GM21576 (cell line): ENCODE measurements at regions not wholly inside any gene's neighbourhood (a gene's known extent, or its start where the extent isn't known, plus 50 kb on each side); places are given as distances from the start of the nearest gene placed in this dataset.

Experiments used
- ATAC-seq: cut with Tn5 transposase; IDR thresholded peaks from one replicate; pipeline ENCODE4 v1.9.1; 2021; ENCODE audit warnings: mild to moderate bottlenecking, moderate library complexity; ENCODE audit not compliant: unreplicated experiment

DNA sequence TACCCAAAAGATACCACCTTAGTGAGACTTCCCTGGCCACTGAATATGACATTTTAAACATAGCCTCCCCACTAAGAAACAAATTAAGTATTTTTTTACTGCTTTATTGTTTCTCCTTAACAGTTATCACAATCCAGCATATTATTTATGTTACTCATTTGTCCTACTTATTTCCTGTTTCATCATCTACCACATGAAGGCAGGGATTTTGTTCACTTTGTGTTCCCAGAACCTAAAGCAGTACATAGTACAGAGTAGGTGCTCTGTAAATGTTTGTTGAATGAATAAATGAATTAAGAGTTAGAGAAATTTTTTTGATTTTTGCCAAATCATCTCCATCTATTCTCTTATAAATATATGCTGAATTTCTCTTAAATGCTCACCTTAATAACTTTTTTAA is 318.4 kb upstream of the GIMD1 start:
- ATAC-seq = no peak

DNA sequence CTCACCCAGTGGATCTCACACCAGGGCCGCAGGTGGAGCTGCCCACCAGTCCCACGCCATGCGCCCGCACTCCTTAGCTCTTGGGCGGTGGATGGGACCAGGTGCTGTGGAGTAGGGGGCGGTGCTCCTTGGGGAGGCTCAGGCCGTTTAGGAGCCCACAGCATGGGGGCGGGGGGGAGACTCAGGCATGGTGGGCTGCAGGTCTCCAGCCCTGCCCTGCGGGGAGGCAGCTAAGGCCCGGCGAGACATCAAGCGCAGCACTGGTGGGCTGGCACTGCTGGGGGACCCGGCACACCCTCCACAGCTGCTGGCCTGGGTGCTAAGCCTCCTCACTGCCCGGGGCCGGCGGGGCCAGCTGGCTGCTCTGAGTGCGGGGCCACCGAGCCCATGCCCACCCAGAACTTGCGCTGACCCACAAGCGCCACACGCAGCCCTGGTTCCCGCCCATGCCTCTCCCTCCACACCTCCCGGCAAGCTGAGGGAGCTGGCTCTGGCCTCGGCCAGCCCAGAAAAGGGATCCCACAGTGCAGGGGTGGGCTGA is 312.9 kb upstream of the GIMD1 start:
- no peak for ATAC-seq

DNA sequence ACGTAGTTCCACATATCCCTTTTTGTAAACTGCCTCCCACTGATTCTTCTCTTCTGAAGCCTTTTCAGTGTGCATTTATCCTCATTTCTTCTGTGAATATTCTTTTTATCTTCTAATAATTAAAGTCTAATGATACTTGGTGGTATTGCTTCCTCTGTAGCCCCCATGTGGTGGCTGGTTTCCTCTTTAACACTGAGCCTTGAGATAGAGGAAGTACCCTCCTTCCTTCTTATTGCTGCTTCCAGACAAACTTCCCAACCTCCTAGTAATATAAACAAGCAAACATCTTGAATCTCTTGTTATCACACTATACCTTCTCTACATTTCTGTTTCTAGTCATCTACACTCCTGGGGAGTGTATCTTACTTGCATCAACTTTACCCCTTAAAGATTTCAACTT is 310.5 kb upstream of the GIMD1 start:
- ATAC-seq = no peak

DNA sequence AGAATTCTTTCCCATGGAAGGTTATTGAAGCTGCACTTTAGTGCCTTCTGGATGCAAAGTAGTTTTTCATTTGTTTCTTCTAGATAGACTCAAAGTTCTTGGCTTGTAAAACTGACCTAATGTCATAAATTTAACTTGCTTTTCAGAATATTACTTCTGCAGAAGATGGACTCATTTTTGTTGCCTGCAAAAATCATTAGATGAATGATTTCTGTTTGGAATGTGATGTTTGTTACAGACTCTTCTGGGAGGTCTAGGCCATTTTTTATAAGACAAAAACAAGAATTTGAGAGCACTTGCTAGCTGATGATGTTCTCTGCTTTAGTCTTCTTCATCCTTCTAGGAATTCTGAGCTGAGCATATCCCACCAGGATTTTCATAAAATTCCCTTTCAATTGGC is 308.6 kb upstream of the GIMD1 start:
- no peak for ATAC-seq

DNA sequence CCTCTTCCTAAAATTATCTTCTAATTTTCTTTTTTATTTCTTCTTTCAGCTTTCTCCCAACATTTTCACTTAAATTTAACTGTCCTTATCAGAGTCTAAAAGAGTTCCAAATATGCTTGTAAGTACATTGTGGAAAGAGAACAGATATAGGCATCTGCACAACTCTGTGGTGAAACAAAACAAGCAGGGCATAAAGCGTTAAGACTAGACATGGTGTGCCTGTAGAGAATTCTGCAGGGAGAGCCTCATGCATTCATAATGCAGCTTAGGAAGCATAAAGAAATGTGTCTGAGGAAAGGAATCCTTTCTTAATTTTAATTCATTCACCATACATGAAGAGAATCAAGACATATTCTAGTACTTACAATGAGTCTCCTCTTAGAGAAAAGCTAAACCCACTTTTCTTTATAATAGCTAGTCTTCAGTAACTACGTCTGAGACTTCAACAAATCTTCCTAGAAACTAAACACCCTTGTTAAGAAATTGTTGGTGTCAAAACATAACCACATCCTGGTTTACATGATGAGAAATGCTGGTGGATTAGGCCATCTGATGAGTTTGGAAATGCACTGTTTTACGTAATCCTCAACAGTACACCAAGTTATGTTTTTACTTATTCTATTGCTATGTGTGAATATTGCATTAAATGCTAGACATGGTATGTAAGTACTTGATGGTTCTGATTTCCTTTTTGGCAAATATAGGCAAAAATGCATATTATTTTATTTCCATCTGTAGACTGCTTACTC is 307.8 kb upstream of the GIMD1 start:
- no peak for ATAC-seq

DNA sequence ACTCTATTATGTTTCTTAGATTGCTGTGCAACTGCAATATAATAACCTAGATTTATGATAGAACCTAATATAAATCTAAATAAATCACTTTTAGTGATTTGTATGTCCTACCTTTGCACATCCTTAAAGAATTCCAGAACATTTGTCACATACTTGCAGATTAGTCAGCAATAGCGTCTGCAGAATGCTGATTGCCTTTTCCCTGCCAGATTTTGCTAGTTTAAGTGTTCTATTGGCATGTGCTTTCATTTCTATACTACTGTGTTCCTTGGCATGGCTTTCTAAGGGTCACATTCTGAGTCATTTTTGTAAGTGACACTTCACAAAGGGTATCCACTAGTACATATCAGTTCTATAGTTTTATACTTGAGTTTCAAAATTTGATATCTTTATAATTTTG is 303.1 kb upstream of the GIMD1 start:
- ATAC-seq = no peak

DNA sequence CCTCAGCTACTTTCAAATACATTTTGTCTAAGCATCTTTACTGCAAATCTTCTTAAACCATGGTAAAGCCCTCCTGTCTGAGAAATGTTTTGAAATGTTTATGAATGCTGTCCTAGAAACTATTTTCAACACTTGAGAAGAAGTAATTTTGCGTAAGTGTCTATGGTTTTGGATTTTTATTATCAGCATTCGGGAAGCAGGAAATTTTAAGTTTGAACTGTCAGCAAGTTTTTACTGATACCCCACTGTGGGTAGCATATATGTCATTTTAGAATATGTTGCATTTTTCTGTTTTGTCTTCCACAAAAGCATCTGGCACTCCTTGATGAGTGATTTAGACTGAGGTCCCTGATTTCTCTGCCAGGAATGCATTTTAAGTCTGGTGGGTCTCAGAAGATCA is 302.4 kb upstream of the GIMD1 start:
- no peak for ATAC-seq

DNA sequence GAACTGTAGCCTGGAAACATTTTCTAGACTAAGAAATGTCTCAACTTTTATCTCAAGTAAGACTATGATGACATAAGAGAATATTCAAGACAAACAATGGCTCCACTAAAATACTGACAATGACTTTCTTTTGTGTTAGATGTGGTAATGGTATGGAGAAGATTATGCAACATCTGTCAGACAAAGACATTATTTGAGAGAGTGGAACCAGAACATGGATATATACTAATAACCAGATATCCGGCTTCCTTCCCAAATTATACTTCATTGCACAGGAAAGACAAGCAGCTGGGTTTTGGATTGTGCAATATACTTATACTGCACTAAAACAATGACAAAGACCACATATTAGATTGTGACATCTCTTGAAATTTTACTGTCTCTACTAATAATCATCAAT is 290.8 kb upstream of the GIMD1 start:
- ATAC-seq = no peak

DNA sequence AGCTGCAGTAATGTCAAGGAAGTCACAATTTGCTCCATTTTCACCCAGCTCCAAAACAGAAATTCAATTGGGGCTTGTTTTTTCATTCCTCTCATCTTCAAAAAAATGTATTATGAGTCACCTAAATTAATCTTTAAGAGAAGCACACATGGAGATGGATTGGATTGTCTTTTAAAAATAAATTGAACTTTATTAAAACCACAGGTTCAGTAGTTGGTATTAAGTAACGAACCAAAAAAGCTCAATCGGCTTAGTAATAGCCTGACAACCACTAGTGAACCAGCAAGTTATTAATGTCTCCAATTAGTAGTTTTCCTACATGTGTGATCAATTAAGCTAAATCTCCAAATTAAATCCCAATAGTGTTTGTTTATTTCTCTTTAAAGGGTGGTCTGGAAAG is 283.5 kb upstream of the GIMD1 start:
- no peak for ATAC-seq

DNA sequence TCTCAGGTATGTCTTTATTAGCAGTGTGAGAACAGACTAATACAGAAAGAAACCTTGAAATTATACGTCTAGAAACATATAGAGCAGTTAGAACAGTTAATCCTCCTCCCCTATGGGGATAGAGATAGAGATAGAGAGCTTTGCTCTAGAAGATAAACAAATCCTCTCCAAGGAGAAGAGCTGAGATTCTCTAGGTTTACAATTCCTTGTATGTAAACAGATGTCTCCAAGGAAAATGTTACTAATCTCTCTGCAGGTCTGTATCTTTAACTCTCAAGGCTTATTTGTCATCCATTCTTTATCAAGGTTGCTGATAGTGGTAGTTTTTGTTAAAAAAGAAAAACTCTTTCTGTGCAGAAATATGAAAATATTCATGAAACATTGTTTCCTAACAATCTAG is 282.1 kb upstream of the GIMD1 start:
- ATAC-seq = no peak

DNA sequence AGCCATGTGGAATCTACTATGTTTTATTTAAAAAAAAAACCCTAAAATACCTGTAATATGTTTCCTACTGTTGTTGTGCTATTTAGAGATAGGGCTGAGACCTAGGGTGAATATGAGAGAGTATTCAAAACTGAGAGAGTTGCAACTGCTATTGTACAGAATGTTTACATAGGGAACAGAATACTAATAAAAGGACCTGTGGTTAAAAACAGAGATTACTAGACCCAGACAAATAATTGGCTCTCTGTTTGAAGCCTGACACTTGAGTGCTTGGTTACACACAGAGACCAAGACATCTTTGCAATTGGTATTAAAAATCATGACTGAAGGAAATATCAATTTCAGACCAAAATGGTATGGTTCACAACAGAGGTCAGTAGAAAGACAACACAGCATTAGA is 278.9 kb upstream of the GIMD1 start:
- no peak for ATAC-seq

DNA sequence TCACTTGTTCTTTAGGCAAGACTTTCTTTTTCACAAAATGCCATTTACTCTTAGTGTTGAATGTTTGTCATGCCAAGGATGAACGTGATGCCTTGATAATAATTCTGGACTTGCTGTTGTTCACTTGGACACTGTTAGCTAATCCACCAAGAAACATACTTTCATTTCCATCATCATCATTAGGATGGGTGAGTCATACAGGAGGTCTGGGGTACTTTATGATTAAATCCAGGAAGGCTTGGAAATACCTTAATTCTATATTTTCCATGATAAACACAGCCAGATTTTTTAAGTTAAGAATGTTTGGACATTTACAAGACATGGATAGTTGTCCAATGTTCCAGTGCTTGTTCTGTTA is 260.7 kb upstream of the GIMD1 start:
- ATAC-seq = no peak

DNA sequence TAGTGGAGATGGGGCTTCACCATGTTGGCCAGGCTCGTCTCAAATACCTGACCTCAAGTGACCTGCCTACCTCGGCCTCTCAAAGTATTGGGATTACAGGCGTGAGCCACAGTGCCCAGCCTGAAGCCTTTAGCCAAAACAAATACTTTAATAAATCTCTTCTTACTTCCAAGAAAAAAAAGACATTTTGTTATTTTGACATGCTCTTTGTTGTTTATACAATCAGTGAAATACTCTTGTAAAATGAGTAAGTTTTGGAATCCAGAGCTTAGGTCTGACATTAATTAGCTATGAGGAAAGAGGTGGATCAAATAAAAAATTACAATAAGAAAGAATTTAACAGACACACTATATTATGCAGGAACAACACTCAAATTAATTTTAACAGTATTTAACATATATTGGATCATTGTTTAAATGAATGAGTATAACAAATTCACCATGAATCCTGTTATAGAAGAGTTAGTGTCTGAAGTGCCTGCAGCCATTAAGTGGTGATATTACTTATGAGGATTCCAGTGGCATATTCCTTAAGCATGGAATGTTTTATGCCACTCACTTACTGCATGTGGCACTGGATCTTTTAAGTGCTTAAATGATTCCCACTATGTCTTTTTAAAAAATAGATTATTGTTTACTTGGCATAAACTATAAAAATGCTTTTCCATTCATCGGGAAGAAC is 260.1 kb upstream of the GIMD1 start:
- no peak for ATAC-seq

DNA sequence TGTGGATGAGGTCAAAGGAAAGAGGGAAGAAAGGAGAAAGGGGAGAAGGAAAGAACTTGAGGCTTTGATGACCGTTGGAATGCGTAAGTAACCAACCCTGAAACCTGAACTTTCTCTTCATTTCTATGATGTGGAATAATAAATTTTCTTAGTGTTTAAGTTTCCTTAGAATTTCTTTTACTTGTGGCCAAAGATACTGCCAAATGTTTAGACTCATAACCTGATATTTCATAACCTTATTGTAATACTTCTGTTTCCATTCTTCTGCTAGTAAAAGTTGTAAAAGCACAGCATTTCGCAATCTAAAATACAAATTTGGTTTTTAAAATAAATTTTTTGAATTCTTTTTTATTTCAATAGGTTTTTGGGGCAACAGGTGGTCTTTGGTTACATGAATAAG is 258.5 kb upstream of the GIMD1 start:
- no peak for ATAC-seq

DNA sequence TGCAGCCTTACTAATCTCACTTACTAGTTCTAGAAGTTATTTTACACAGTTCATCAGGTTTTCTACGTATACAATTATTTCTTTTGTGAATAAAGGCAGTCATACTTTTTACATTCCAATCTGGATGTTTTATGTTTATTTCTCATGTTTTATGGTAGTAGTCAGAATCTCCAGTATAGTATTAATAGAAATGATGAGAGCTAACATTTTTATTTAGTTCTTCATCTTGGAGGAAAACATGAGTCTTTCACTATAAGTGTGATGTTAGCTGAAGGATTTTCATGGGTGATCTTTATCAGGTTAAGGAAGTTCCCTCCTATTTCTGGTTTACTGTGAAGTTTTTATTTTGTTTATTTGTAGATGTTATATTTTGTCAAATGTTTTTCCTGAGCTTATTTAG is 256.1 kb upstream of the GIMD1 start:
- ATAC-seq = no peak

DNA sequence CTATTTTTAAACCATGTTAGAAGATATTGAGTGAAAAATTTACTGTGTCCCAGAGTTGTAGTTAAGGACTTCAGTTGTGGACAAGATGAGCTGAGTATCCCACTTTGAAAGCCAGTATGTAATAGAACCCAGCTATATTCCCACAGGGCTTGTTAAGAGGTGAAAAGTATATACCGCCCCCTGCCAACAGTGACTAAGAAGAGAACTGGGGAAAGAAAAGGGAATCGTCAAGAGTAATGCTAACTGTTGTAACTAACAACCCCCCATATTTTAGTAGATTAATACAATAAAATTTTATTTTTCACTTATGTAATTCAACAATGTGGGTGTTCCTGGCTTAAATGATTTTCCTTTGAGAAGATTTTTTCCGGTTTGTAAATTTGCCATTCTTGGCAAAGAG is 250.4 kb upstream of the GIMD1 start:
- ATAC-seq = no peak

DNA sequence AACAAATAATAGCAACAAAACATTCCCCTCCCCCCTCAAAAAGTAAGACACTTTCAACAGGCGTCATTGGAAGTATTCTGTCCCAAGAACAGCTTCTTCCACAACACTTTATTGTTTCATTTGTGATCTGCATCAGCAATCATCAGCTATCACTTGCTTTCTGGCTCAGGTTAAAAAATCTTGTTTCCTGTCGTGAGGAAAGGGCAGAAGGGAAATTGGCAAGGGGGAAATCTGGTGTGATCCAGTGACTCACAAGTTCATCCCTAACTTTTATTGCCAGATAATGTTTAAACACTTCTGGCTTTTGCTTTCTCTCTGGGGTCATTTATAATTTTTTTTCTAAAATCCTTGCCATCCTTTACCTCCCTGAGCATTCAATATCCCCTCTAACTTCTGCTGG is 247.4 kb upstream of the GIMD1 start:
- no peak for ATAC-seq

DNA sequence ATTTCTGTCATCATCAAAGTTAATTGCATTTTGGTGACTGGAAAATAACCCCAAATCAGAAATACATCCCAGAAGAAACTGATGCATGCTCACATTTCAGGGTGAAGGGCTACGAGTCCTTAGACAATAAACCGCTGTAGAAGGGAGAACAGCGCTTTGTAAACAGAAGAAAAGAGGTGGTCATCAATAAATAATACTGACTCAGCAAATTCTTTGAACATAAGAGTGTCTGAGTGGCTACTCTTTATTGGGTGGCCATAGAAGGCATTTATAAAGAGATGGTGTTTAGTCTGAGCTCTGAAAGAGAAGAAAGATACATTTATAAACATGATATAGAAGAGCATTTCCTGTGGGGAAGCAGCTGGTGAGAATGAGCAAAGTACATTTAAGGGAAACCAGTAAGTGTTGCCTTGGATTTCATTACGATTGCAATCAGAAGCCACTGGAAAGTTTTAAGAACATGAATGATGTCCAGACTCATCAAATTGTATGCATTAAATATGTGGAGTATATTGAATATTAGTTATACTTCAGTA is 246.9 kb upstream of the GIMD1 start:
- no peak for ATAC-seq

DNA sequence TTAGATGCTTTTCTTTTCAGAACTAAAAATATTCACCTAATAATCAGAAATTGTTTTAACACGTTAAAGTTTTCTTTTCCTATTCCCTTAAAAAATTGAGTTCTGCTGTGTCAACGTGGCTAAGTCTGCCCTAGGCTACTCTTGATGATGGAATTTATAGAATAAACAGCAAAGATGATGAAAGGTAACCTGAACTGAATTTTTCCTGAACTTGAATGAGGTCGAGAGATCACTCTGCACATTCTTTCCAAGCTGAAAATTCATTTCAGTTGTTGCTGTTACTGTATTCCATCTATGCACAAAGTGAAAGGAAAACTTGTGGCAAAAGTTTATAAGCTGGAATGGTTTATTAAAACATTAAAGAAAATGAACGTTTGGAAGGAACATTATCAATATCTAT is 245.9 kb upstream of the GIMD1 start:
- no peak for ATAC-seq

DNA sequence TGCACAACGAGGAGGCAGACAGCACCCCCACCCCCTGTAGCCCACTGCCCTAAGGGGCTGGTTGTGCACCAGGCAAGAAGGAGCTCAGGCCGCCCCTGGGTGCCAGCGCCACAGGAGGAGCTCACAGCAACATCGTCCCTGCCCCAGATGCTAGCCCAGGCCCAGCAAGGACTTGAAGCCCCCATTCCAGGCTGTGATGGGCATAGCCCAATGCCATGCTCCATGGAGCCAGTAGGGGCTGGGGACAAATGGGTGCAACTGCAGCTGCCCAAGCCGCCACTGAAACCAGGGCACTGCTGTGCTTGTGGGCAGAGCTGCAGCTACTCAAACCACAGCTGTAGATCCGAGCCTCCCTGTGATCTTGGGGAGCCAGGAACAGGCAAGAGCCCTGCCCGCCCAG is 241.3 kb upstream of the GIMD1 start:
- no peak for ATAC-seq

DNA sequence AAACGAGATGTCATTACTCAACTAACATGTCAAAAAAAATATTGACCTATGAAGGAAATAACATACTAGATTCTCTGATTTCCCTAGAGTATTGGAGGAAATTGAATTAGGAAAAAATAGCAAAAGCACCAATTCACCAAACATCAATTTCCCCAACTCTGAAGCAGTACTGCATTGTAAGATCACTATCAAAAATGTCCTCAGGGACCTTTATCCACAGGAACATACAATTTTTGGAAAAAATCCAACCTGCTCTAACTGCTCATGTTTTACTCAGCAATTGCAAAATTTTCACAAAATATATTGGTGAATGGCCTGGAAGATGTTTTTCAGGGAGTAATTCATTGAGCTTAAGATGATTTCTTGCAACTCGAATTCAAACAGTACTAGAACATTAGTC is 239.0 kb upstream of the GIMD1 start:
- ATAC-seq = no peak

DNA sequence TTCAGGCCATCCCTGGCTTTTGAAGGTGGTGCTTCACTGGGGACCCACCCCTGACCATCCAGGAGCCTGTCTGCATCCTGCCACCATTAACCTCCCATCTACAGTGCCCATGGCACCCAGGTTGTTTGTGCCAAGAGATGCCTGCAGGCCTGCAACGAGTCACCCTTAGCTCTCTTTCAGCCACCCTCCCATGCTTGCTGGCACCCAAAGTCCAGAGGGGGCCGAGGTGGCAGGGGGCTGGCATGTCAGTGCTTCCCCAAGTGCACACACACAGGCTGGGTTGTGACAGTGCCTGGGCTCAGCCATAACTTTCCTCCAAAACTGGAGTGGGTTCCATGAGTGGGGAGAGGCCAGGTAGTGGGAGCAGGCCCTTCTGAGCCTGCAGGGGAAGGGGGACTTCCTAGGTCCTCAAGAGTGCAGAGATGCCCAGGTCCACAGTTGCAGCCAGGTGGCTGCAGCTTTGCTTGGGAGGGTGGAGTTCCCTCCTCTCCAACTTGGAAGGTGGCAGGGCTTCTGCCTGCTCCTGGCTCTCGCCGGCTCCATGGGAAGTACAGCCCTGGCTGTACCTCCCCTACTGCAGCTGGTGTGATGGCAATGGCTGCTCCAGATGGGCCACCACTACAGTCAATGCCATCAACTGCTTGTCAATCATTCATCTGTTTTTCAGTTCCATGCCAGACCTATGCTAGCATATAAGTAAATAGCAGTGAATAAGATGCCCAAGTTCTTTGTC is 235.9 kb upstream of the GIMD1 start:
- ATAC-seq = no peak
